SK-N-SH (cell line): ENCODE measurements at regions not wholly inside any gene's neighbourhood (a gene's known extent, or its start where the extent isn't known, plus 50 kb on each side); places are given as distances from the start of the nearest gene placed in this dataset.

Experiments used
- CTCF ChIA-PET: fragments of 300-600, 350-600 bp; formaldehyde crosslinking; extraction: SDS; loops from one replicate; lab custom pipeline; 2021; lab: Yijun Ruan, JAX
- POLR2A ChIA-PET: fragments of 350-600 bp; sonication (Branson Sonifier 250); formaldehyde crosslinking; extraction: SDS; loops from one replicate; lab custom pipeline; 2020; ENCODE audit warnings: antibody characterized with exemption, inconsistent platforms; lab: Yijun Ruan, JAX
- DNase-seq: peaks from one replicate; pipeline ENCODE4 v3.0.0; 2012
- H2AFZ ChIP-seq: fragments of 200-600 bp; sonication (generic); 2 replicates; pipeline ENCODE4 v1.8.1; 2016; ENCODE audit warnings: antibody characterized with exemption, mild to moderate bottlenecking, low read depth
- H3F3A ChIP-seq: fragments of 200-600 bp; sonication (generic); replicated peaks from 2 replicates; pipeline ENCODE3; 2016; ENCODE audit warnings: antibody characterized with exemption, mild to moderate bottlenecking; ENCODE audit not compliant: insufficient read depth
- H3K27ac ChIP-seq, 2 experiments: fragments of 200-500 bp in 1 of 2; fragments of 200-600 bp in 1 of 2; sonication (Bioruptor generic) in 1 of 2; sonication (generic), shearing (Covaris generic) in 1 of 2; 2 replicates each; pipeline versions ENCODE4 v1.5.1 to v1.6.1; 2014 to 2016; ENCODE audit warnings: low read depth in 2 of 2, inconsistent platforms in 1 of 2, low read length in 1 of 2, mild to moderate bottlenecking in 1 of 2, mixed read lengths in 1 of 2
- H3K27me3 ChIP-seq: fragments of 200-600 bp; sonication (generic), shearing (Covaris generic); 2 replicates; pipeline ENCODE4 v1.6.1; 2016; ENCODE audit warnings: mixed run types; ENCODE audit not compliant: insufficient read depth
- H3K36me3 ChIP-seq, 2 experiments: fragments of 200-500 bp in 1 of 2; fragments of 200-600 bp in 1 of 2; sonication (Bioruptor generic) in 1 of 2; sonication (generic) in 1 of 2; replicated peaks in 1 of 2; 2 replicates each; pipeline versions ENCODE3 to v1.5.1; 2014 to 2016; ENCODE audit warnings: low read length in 1 of 2, mild to moderate bottlenecking in 1 of 2; ENCODE audit not compliant: insufficient read depth in 2 of 2, control insufficient read depth in 1 of 2
- H3K4me1 ChIP-seq, 2 experiments: fragments of 200-500 bp in 1 of 2; fragments of 200-600 bp in 1 of 2; sonication (Bioruptor generic) in 1 of 2; sonication (generic), shearing (Covaris generic) in 1 of 2; 2 replicates each; pipeline versions ENCODE4 v1.5.1 to v1.6.1; 2014 to 2016; ENCODE audit warnings: low read depth in 1 of 2, low read length in 1 of 2, mixed run types in 1 of 2; ENCODE audit not compliant: insufficient read depth in 2 of 2, control insufficient read depth in 1 of 2
- H3K4me2 ChIP-seq: fragments of 200-600 bp; sonication (generic), shearing (Covaris generic); 2 replicates; pipeline ENCODE4 v1.6.1; 2017; ENCODE audit warnings: mixed run types
- H3K4me3 ChIP-seq, 2 experiments: fragments of 200-500 bp in 1 of 2; fragments of 200-600 bp in 1 of 2; sonication (Bioruptor generic) in 1 of 2; sonication (generic), shearing (Covaris generic) in 1 of 2; 2 replicates each; pipeline versions ENCODE4 v1.5.1 to v1.8.1; 2014 to 2016; ENCODE audit warnings: low read depth in 2 of 2, inconsistent platforms in 1 of 2, low read length in 1 of 2, mild to moderate bottlenecking in 1 of 2, mixed read lengths in 1 of 2, moderate library complexity in 1 of 2
- H3K79me2 ChIP-seq: fragments of 200-600 bp; sonication (generic); 2 replicates; pipeline ENCODE4 v1.8.1; 2017; ENCODE audit warnings: mild to moderate bottlenecking; ENCODE audit not compliant: insufficient read depth
- H3K9ac ChIP-seq: fragments of 200-600 bp; sonication (generic); 2 replicates; pipeline ENCODE4 v1.6.1; 2017; ENCODE audit warnings: mixed run types
- H3K9me2 ChIP-seq: fragments of 200-600 bp; sonication (generic); 2 replicates; pipeline ENCODE4 v1.6.1; 2017; ENCODE audit warnings: mixed run types
- H3K9me3 ChIP-seq: fragments of 200-600 bp; sonication (generic); 2 replicates; pipeline ENCODE4 v1.6.1; 2017; ENCODE audit warnings: mixed run types, mild to moderate bottlenecking, moderate library complexity
- H4K20me1 ChIP-seq: fragments of 200-600 bp; sonication (generic); 2 replicates; pipeline ENCODE4 v1.6.1; 2017; ENCODE audit warnings: mild to moderate bottlenecking, mixed run types; ENCODE audit not compliant: insufficient read depth
- FOSL2 ChIP-seq: IDR thresholded peaks from 2 replicates; pipeline ENCODE4 v1.4.0; 2012; ENCODE audit warnings: low read depth, mild to moderate bottlenecking, moderate library complexity, borderline replicate concordance
- FOXM1 ChIP-seq: IDR thresholded peaks from 2 replicates; pipeline ENCODE4 v1.4.0; 2012; ENCODE audit warnings: low read depth, mild to moderate bottlenecking
- GABPA ChIP-seq: IDR thresholded peaks from 2 replicates; pipeline ENCODE4 v1.4.0; 2012; ENCODE audit warnings: low read depth, mild to moderate bottlenecking
- GATA2 ChIP-seq: sonication (generic); formaldehyde crosslinking; IDR thresholded peaks from 2 replicates; pipeline ENCODE4 v1.5.0; 2020; ENCODE audit warnings: mild to moderate bottlenecking, missing genetic modification reagents
- NFIC ChIP-seq: IDR thresholded peaks from 2 replicates; pipeline ENCODE4 v1.4.0; 2012; ENCODE audit warnings: borderline replicate concordance
- NRF1 ChIP-seq: IDR thresholded peaks from 2 replicates; pipeline ENCODE4 v1.6.1; 2012; ENCODE audit warnings: low read depth, mild to moderate bottlenecking, low read length
- PBX3 ChIP-seq: IDR thresholded peaks from 2 replicates; pipeline ENCODE4; 2012
- RFX5 ChIP-seq: IDR thresholded peaks from 2 replicates; pipeline ENCODE4 v1.6.1; 2012; ENCODE audit warnings: mild to moderate bottlenecking, improper control_type of control experiment, low read length
- RXRA ChIP-seq: IDR thresholded peaks from 2 replicates; pipeline ENCODE4 v1.4.0; 2012; ENCODE audit warnings: low read depth, mild to moderate bottlenecking, borderline replicate concordance
- SMC3 ChIP-seq: IDR thresholded peaks from 2 replicates; pipeline ENCODE4 v1.6.1; 2012; ENCODE audit warnings: low read depth, low read length, improper control_type of control experiment
- TCF12 ChIP-seq: IDR thresholded peaks from 2 replicates; pipeline ENCODE4 v1.4.0; 2012
- TEAD4 ChIP-seq: IDR thresholded peaks from 2 replicates; pipeline ENCODE4 v1.4.0; 2012; ENCODE audit warnings: mild to moderate bottlenecking, borderline replicate concordance; ENCODE audit not compliant: insufficient read depth
- WGBS: methylation state at CpG from one replicate; pipeline ENCODE4 v1.1.6; 2017; ENCODE audit warnings: low lambda C conversion rate; 5-methylcytosine and 5-hydroxymethylcytosine counted together

DNA sequence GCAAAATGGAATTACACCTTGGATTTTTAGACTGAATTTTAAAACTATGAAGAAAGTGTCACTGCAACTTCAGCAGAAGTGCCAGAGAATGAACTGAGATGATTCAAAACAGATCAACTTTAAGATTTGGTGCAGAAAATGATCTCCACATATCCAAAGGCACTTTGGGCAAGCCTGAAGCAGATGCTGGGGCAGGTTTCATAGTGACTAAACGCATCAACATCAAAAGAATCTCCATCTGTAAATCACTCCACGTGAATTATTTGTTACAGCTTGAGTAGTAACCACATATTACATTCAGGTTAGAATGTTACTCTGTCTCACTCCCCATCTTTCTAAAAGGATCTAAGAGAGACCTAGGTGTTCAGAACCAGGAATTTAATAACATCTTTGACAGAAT, 329.0 kb upstream of the ESRRG start (continued):
- TF ChIP-seq PBX3 = no peak
- TF ChIP-seq FOSL2 = no peak
- TF ChIP-seq GABPA = no peak
- TF ChIP-seq, all 33 proteins: peak for 0

- Histone ChIP-seq H3K9me2 (no peaks in the 10 kb centered on the region), H3K27ac (no peak overlapping the region), H3K27me3 (no peaks in the 10 kb centered on the region), H3K9ac (no peak overlapping the region), H3K9me3 (no peaks in the 10 kb centered on the region), H2AFZ (no peak overlapping the region), H3K4me2 (no peak overlapping the region), H3K4me1 (no peaks in the 10 kb centered on the region), H3F3A (no peaks in the 10 kb centered on the region), H3K4me3 (no peak overlapping the region), H3K36me3 (no peaks in the 10 kb centered on the region), H4K20me1 (no peaks in the 10 kb centered on the region), H3K79me2 (no peaks in the 10 kb centered on the region)
- no peak for DNase-seq
- TF ChIP-seq FOXM1 (no peak), TEAD4 (no peak), RXRA (no peak), SMC3 (no peak), RFX5 (no peak), NRF1 (no peak), GATA2 (no peak)
- ChIA-PET POLR2A (no interaction called here), CTCF (no interaction called here)
- 18% methylated on average over 2 of the region's 2 CpGs for WGBS
Measured at GRCh38 chr1:217049721-217050120, 326.5 kb upstream of the ESRRG start.

DNA sequence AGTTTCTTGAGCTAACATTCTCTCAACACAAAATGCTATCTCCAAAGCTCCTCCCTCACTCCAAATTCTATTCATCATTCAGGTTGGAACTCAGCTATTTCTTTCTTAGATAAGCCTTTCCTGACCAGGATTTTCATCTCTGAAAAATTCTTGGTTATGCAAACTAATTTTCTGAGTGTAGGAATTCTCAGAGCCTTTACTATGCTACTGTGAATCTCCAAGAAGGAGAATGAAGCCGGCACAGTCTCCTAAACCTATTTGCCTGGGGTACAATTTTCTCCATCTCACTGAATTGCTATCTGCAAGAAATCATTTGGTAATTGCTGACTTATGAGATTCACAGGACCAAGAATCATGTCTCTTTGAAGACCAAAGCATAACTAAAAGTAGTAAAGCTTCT, 325.9 kb upstream of the ESRRG start:
- ChIA-PET CTCF (no interaction called here), POLR2A (no interaction called here)
- H3K9me3 ChIP-seq = no peaks in the 10 kb centered on the region
- no peak overlapping the region for H2AFZ ChIP-seq
- 57% methylated on average over 1 of the region's 1 CpG for WGBS
- H3K36me3 ChIP-seq = no peaks in the 10 kb centered on the region
- H3K4me3 ChIP-seq = no peak overlapping the region
- no peaks in the 10 kb centered on the region for H4K20me1 ChIP-seq
- H3K4me2 ChIP-seq = no peak overlapping the region
- no peaks in the 10 kb centered on the region for H3K9me2 ChIP-seq
- H3F3A ChIP-seq = no peaks in the 10 kb centered on the region
- no peak overlapping the region for H3K27ac ChIP-seq
- no peaks in the 10 kb centered on the region for H3K27me3 ChIP-seq
- no peak for DNase-seq
- no peaks in the 10 kb centered on the region for H3K4me1 ChIP-seq
- H3K9ac ChIP-seq = no peak overlapping the region
- TF ChIP-seq TCF12 (no peak), NFIC (no peak)
- no peaks in the 10 kb centered on the region for H3K79me2 ChIP-seq
